ENCODE measurements at regions not wholly inside any gene's neighbourhood (a gene's known extent, or its start where the extent isn't known, plus 50 kb on each side); places are given as distances from the start of the nearest gene placed in this dataset.

- CTCF ChIA-PET: no interaction called here
These were observed 2218.8 kb downstream of the PCDH9 start for GRCh38 chr13:65011378-65011777.

GRCh38 chr13:64997438-64997837, 2232.7 kb downstream of the PCDH9 start:
- CTCF ChIA-PET: no interaction called here
- POLR2A ChIA-PET: no interaction called here

More at GRCh38 chr13:65011378-65011777, 2218.8 kb downstream of the PCDH9 start:
- POLR2A ChIA-PET: no interaction called here

- ChIA-PET CTCF (no interaction called here), POLR2A (no interaction called here)
These were observed 2236.5 kb downstream of the PCDH9 start for GRCh38 chr13:64993514-64994164.

GRCh38 chr13:64992314-64992713, 2237.8 kb downstream of the PCDH9 start:
- CTCF ChIA-PET: no interaction called here

GRCh38 chr13:64985075-64985474, 2245.1 kb downstream of the PCDH9 start:
- ChIA-PET POLR2A (no interaction called here), CTCF (no interaction called here)

More at GRCh38 chr13:64992314-64992713, 2237.8 kb downstream of the PCDH9 start:
- POLR2A ChIA-PET: no interaction called here

GRCh38 chr13:64962404-64962803, 2267.7 kb downstream of the PCDH9 start:
- POLR2A ChIA-PET: no interaction called here

GRCh38 chr13:64959276-64959675, 2270.9 kb downstream of the PCDH9 start:
- ChIA-PET CTCF (no interaction called here), POLR2A (no interaction called here)

More at GRCh38 chr13:64962404-64962803, 2267.7 kb downstream of the PCDH9 start:
- CTCF ChIA-PET: no interaction called here

GRCh38 chr13:64958106-64958505, 2272.0 kb downstream of the PCDH9 start:
- POLR2A ChIA-PET: no interaction called here

GRCh38 chr13:64938660-64939059, 2291.5 kb downstream of the PCDH9 start:
- ChIA-PET POLR2A (no interaction called here), CTCF (no interaction called here)

More at GRCh38 chr13:64958106-64958505, 2272.0 kb downstream of the PCDH9 start:
- CTCF ChIA-PET: no interaction called here

GRCh38 chr13:64937302-64937701, 2292.8 kb downstream of the PCDH9 start:
- POLR2A ChIA-PET: no interaction called here
- CTCF ChIA-PET: no interaction called here

- CTCF ChIA-PET: no interaction called here
- POLR2A ChIA-PET: no interaction called here
These were observed 2293.3 kb downstream of the PCDH9 start for GRCh38 chr13:64936879-64937278.

- CTCF ChIA-PET: interaction anchor here (0.6 kb wide), 1 partner anchor 364 kb away, joined by 4 read pairs; no protein-coding TSS in a partner anchor
- POLR2A ChIA-PET: no interaction called here
These were observed 2294.7 kb downstream of the PCDH9 start for GRCh38 chr13:64935441-64935840.

GRCh38 chr13:64934569-64935362, 2295.4 kb downstream of the PCDH9 start:
- ChIA-PET POLR2A (no interaction called here), CTCF (no interaction called here)

GRCh38 chr13:64930636-64931035, 2299.5 kb downstream of the PCDH9 start:
- ChIA-PET POLR2A (no interaction called here), CTCF (no interaction called here)

- CTCF ChIA-PET: no interaction called here
- POLR2A ChIA-PET: no interaction called here
These were observed 2301.2 kb downstream of the PCDH9 start for GRCh38 chr13:64928696-64929499.

- ChIA-PET POLR2A (no interaction called here), CTCF (no interaction called here)
These were observed 2304.4 kb downstream of the PCDH9 start for GRCh38 chr13:64925727-64926126.

GRCh38 chr13:64925284-64925683, 2304.9 kb downstream of the PCDH9 start:
- ChIA-PET CTCF (no interaction called here), POLR2A (no interaction called here)

GRCh38 chr13:64924401-64924800, 2305.7 kb downstream of the PCDH9 start:
- POLR2A ChIA-PET: no interaction called here
- CTCF ChIA-PET: no interaction called here

GRCh38 chr13:64917566-64917965, 2312.6 kb downstream of the PCDH9 start:
- POLR2A ChIA-PET: no interaction called here
- CTCF ChIA-PET: no interaction called here

- CTCF ChIA-PET: no interaction called here
- POLR2A ChIA-PET: no interaction called here
These were observed 2318.0 kb downstream of the PCDH9 start for GRCh38 chr13:64912141-64912540.

GRCh38 chr13:64910096-64910495, 2320.0 kb downstream of the PCDH9 start:
- ChIA-PET CTCF (no interaction called here), POLR2A (no interaction called here)

Data from activated CD8-positive, alpha-beta memory T cell treated with anti-CD3 and anti-CD28 coated beads for 36 hours (primary cell).